ENCODE measurements at regions not wholly inside any gene's neighbourhood (a gene's known extent, or its start where the extent isn't known, plus 50 kb on each side); places are given as distances from the start of the nearest gene placed in this dataset.

DNA sequence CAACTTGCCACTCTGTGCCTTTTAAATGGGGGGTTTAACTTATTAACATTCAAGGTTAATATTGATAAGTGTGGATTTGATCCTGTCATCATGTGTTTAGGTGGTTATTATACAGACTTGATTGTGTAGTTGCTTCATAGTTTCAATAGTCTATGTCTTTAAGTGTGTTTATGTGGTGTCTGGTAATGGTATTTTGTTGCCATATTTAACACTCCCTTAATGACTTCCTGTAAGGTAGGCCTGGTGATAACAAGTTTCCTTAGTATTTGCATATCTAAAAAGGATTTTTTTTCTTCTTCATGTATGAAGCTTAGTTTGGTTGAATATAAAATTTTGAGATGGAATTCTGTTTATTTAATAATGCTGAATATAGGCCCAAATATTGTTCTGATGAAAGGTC, 506.0 kb upstream of the ZNF462 start:
- H3K4me3 ChIP-seq (ENCODE audit: low read depth, low read length): no peak overlapping the region
- CTCF ChIA-PET: no interaction called here
- DNase-seq (ENCODE audit: low read depth, low spot score): no peak
- TF ChIP-seq, protein P1, sequence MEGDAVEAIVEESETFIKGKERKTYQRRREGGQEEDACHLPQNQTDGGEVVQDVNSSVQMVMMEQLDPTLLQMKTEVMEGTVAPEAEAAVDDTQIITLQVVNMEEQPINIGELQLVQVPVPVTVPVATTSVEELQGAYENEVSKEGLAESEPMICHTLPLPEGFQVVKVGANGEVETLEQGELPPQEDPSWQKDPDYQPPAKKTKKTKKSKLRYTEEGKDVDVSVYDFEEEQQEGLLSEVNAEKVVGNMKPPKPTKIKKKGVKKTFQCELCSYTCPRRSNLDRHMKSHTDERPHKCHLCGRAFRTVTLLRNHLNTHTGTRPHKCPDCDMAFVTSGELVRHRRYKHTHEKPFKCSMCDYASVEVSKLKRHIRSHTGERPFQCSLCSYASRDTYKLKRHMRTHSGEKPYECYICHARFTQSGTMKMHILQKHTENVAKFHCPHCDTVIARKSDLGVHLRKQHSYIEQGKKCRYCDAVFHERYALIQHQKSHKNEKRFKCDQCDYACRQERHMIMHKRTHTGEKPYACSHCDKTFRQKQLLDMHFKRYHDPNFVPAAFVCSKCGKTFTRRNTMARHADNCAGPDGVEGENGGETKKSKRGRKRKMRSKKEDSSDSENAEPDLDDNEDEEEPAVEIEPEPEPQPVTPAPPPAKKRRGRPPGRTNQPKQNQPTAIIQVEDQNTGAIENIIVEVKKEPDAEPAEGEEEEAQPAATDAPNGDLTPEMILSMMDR (IDR thresholded peaks at IDR 0.05; ENCODE audit: insufficient read depth, low read length, missing control alignments): no peak
- POLR2A ChIA-PET: no interaction called here

GRCh38 chr9:106358331-106358730, 504.6 kb upstream of the ZNF462 start:
- DNase-seq (ENCODE audit: low read depth, low spot score): no peak
- ChIA-PET POLR2A (no interaction called here), CTCF (no interaction called here)
- H3K4me3 ChIP-seq (ENCODE audit: low read depth, low read length): no peak overlapping the region
- TF ChIP-seq, protein P1 (IDR thresholded peaks at IDR 0.05; ENCODE audit: insufficient read depth, low read length, missing control alignments): no peak

DNA sequence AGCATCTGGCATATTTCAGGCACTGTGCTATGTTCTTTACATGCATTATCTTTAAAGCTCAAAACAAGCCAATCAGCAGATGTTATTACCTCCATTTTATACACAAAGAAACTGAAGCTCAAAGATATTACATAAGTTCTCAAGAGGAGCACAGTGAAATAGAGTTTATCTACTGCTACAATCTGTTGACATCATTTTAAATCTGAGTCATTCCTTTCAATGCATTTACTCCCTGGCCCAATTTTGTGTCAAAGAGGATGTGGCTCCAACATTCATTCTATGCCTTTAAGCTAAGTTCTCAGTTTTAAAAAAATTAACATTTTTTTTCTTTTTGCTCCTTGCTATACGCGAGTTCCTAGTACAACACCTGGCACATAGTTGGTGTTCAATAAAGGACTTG, 486.3 kb upstream of the ZNF462 start:
- no peak for DNase-seq (ENCODE audit: low read depth, low spot score)
- H3K4me3 ChIP-seq (ENCODE audit: low read depth, low read length): no peak overlapping the region
- TF ChIP-seq, protein P1 (IDR thresholded peaks at IDR 0.05; ENCODE audit: insufficient read depth, low read length, missing control alignments): no peak
- ChIA-PET POLR2A (no interaction called here), CTCF (no interaction called here)

GRCh38 chr9:106383072-106383471, 479.9 kb upstream of the ZNF462 start:
- ChIA-PET CTCF (no interaction called here), POLR2A (no interaction called here)
- TF ChIP-seq, protein P1 (IDR thresholded peaks at IDR 0.05; ENCODE audit: insufficient read depth, low read length, missing control alignments): no peak
- no peak overlapping the region for H3K4me3 ChIP-seq (ENCODE audit: low read depth, low read length)
- no peak for DNase-seq (ENCODE audit: low read depth, low spot score)

GRCh38 chr9:106387965-106388364, 475.0 kb upstream of the ZNF462 start:
- DNase-seq (ENCODE audit: low read depth, low spot score): no peak
- H3K4me3 ChIP-seq (ENCODE audit: low read depth, low read length): no peak overlapping the region
- TF ChIP-seq, protein P1 (IDR thresholded peaks at IDR 0.05; ENCODE audit: insufficient read depth, low read length, missing control alignments): no peak
- ChIA-PET POLR2A (no interaction called here), CTCF (no interaction called here)

DNA sequence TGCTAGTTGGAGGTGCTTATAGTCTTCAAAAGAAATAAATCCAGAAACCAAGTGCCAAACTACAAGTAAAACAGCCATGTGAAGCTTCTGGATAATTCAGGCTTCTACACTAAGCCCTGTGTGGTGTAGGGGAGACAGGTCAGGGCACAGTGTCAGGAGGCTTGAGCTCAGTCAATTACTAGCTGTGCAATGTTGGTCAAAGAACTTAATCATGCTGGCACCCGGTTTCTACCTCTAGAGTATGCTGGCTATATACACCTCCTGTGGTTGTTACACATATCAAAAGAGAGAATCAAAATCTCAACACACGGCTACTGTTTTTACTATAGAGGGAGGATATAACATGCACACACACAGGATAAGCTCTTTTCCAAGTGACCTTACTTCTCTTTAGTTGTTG, 469.7 kb upstream of the ZNF462 start:
- H3K4me3 ChIP-seq (ENCODE audit: low read depth, low read length): no peak overlapping the region
- TF ChIP-seq, protein P1 (IDR thresholded peaks at IDR 0.05; ENCODE audit: insufficient read depth, low read length, missing control alignments): no peak
- ChIA-PET POLR2A (interaction anchor here (0.5 kb wide), 1 partner anchor 27 kb away, joined by 6 read pairs; no protein-coding TSS in a partner anchor), CTCF (no interaction called here)
- DNase-seq (ENCODE audit: low read depth, low spot score): no peak
